ENCODE measurements at regions not wholly inside any gene's neighbourhood (a gene's known extent, or its start where the extent isn't known, plus 50 kb on each side); places are given as distances from the start of the nearest gene placed in this dataset.

- no peak for TF ChIP-seq POLR2AphosphoS5 (IDR thresholded peaks at IDR 0.05; ENCODE audit: low read depth, low read length)
- no peak for TF ChIP-seq POLR2A (IDR thresholded peaks at IDR 0.05; ENCODE audit: low read depth, low read length)
- TF ChIP-seq TAF1 (IDR thresholded peaks at IDR 0.05; ENCODE audit: borderline replicate concordance, low read depth, low read length), result no peak
Measured at GRCh38 chr10:64079341-64079740, 558.1 kb downstream of the REEP3 start.

All from GM12892 (cell line).